Iris pigment epithelial cell (primary cell): ENCODE measurements at regions not wholly inside any gene's neighbourhood (a gene's known extent, or its start where the extent isn't known, plus 50 kb on each side); places are given as distances from the start of the nearest gene placed in this dataset.

ENCODE experiments used
- DNase-seq: peaks from one replicate; pipeline ENCODE4 v3.0.0-alpha.2; 2011; ENCODE audit warnings: low read depth

DNA sequence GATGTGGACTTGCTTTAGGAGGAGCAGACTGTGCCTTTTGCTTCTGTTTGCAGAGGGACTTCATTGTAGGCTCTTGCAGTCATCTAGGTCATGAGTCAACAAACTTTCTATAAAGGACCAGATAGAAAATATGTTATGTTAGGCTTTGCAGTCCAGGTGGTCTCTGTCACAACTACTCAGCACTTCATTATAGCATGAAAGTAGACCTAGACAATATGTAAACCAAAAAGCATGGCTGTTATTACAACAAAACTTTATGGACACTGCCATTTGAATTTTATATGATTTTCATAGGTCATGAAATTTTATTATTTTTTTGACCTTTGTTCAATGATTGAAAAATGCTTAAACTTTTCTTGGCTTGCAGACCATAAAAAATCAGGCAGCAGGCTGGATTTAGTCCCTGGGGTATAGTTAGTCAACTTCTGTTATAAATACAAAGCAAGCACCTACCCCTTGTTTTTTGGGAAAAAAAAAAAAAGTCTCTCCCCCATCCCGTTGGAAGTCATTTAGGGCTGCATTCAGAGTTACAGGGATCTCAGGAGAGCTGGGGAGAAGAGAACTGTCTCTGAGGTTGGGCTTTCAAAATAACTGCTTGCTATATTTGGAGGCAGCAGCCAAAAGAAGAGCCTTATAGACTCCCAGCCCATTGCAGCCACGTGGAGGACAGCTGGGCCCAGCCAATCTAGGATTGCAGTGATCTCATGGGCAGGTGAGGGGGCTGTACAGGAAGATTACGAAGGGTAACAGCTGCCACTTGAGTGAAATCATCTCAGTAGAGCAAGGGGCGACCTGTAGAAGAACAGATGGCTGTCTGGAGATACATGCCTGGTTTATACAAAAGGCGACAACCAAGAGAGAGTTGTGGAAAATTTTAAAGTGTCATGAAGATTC, 136.6 kb upstream of the TNC start:
- no peak for DNase-seq

GRCh38 chr9:115261656-115262081, 143.7 kb upstream of the TNC start:
- no peak for DNase-seq

DNA sequence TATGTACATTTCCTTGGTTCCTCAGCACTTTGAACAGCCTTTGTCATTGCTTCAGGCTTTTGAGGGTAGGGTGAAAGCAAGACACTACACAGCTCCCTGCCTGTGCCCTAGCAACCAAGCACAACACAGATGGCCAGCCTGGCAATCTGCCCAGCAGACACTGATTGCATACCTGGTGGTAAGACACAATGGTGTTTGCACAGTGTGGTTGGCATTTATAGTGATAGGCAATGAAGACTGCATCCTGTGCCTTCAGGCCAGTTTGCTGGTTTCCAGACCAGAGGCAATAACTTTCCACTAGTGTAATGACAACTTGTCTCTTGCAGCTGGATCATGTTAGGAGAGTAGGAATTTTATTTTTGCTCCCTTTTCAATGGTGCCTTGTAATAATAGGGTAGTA, 144.5 kb upstream of the TNC start:
- DNase-seq: peak; percentile 47

DNA sequence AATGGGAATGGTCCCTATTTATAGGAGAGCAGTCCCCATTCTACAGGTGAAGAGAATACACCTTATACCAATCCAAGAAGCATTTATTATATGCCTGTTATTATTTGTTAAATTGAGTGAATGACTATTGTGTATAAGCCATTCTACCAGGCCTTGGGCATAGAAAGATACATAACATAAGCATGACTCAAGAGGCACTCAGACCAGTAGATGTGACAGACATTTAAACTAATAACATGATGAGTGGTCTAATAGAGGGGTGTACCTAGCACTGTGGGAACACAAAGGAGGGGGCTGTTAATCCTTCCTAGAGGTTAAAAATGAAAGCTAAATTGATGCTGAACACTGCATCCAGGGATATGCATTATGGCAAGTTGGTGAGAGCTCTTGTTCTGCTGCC, 145.0 kb upstream of the TNC start:
- no peak for DNase-seq

DNA sequence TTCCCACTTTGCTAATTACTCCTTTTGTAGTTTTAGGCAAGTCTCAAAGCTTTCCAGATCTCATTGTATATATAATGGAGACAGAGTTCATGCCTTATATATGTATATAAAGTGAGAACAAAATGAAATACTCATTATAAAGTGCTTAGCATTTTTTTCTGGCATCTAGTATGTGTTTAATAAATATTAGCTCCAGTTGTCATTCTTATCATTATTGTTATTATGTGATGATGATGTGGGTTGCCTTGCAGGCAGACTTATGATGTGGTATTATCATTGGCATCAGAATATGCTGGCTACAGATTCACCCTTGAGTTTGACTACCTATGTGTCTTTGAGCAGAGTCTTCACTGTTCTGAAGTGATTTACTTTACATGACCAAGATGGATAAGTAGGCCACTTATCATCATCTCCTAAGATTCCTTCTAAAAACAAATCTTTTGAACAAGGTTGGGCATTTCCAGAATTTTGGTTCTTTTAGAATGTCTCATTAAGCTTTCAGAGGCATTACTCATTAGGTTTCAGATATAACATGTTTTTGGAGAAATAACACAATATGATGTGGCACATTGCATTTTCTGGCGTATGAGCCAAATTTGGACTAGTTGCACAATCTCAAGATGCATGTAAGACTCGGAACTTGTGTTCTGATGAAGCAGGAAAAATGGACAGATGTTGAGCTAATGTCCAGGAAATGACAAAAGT, 145.6 kb upstream of the TNC start:
- peak; percentile 33 for DNase-seq

DNA sequence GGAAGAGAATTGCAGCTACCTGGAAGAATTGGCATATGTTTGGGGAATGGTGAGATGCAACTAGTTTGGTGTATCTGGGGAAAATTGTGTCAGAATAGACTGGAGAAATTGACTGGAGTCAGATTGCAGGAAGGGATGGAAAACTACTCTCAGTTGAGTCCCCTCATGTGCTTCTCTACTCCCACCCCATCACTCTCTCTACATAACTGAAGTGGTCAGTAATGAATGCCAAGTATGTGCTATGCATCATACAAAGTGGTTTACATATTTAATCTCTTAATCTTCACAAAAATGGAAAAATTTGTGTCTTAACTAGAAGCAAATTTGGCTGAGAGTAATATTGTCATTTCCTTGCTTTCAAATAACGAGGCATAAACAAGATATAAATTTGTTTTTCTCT, 146.4 kb upstream of the TNC start:
- DNase-seq: peak; percentile 49

DNA sequence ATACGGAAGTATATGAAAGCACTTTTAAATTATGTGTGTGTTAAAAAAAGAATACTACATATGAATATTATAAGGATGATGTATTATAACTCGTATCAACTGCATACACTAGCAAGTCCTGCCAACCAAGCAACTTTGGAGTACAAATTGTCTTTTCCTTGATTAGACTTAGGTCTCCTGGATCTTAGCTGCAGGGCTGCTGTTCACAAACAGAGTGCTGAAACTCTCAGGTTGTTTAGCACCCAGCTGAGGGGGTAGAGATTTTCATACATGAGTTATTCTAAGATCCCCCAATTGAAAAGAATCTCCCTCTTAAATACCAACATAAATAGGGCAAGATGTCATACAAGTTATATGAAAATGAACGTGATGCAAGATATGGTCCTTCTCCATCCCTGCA, 149.8 kb upstream of the TNC start:
- DNase-seq: peak; percentile 41

DNA sequence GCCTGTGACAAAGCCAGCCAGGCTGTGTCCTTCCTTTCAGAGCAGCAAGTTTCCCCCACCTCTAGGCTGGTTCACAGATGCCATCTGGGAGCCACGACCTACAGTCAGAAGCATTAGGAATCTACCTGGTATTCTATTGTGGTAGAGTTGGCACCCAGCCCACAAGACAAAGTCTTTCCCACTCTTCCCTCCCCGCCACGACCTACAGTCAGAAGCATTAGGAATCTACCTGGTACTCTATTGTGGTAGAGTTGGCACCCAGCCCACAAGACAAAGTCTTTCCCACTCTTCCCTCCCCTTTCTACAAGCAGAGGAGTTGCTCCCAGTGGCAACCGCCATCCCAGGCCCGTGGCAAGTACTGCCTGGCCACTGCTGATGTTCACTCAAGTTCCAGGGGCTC, 157.8 kb upstream of the TNC start:
- no peak for DNase-seq

- peak; percentile 8 for DNase-seq
Measured at GRCh38 chr9:115276621-115277020, 158.7 kb upstream of the TNC start.

- no peak for DNase-seq
Measured at GRCh38 chr9:115277301-115277700, 159.3 kb upstream of the TNC start.

GRCh38 chr9:115278326-115279035, 160.5 kb upstream of the TNC start:
- no peak for DNase-seq

DNA sequence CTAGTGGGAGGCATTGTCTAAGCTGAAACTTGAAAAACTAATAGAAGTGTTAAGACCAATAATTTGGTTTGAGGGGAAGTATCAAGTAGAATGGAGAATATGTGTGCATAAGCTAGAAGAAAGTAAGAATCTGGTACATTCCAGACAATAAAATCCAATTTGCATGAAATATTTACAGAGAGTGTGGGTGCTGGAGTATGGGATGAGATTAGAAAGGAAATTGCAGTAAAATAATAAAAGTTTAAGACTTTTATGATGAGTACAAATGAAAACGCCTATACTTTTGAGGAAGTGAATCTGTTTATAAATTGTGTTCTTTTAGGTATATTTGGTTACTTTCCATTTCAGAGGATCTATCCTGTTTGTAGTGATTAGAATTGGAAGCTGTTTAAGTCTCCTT, 165.4 kb upstream of the TNC start:
- DNase-seq: no peak

DNA sequence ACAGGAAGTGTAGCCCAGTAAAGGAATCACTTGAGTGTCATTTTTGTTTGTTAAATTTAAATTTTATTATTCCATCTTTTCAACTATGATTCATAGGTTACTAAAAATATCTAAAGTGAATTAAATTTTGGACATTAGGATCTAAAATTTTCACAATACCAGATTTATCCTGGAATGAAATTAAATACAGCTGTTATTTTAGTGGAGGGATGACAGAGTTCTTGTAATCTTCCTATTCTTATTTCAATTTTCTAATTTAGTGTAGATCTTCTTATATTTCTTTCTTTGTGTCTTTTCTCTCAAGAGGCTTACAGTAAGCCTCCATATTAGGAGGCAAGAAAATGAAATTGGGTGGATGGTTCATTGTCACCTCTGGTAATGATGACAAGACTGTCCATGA, 167.9 kb upstream of the TNC start:
- no peak for DNase-seq

GRCh38 chr9:115286411-115286810, 168.5 kb upstream of the TNC start:
- no peak for DNase-seq

DNA sequence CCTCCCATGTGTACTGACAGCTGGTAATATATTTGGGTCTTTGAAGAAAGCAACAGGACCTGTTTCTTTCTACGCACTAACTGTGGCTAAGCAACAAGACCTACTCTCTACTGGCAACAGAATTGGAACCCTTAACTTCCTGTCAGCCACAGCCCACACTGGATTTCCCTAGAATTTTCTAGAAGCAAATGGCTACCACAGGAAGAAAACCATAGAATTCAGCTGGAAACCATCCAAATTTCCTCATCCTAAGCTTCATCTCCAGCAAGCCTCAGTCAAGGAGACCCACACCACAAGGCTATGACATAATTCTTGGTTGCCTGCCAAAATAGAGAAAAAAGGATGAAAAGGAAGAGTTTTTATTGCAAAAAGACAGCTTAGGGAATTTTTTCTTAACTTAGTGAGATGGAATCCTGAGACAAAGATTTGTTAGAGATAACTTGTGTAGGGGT, 171.8 kb upstream of the TNC start:
- peak; percentile 84 for DNase-seq

GRCh38 chr9:115291841-115292240, 173.9 kb upstream of the TNC start:
- peak; percentile 9 for DNase-seq

DNA sequence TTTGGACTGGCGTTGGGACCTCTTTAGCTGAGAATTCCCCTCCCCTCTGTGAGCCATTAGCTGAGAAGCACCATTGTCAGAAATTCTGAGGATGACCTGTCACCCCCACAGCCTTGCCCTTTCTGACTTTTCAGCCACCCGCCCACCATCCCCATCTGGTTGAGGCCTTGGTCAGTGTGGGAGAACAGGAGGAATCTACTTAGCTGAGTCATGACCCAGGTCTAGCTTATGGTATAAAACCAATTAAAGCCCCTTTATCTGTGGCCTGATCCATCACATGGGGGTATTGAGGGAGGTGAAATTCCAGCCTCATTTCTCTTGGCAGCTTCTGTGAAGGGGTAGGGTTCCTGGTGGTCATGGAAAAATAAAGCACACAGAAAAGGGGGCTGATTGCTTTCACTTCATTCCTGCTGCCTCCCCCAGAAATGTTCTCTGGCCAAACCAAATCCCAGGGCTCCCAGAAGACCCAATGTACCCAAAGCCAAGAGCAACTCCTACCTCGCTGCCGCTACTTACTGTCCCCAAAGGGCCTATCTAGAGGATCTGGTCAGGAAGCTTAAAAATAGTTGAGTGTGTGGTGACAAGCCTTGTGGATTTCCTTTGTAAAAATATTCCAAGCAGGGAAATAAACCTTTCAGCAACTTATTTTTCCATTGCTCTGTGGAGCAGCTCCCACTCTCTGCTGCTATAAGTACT, 174.8 kb upstream of the TNC start:
- no peak for DNase-seq

DNA sequence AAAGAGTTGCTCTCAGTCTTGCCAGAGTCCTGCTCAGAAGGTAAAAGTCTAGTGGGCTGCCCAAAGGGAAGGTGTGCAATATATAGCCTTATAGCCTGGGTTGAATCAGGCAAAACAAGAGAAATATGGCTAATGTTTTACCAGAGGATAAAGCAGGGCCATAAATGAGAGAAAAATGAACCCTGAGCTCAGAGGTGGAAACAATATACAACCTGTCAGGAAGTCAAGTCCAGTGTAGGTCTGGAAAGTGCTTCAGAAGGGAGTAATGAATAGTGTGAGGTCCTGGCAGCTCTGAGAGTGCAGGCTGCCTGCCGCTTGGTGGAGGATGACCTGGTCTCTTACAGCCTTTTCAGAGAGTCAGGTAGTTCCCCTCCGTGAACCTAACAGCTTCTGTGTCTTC, 177.8 kb upstream of the TNC start:
- DNase-seq: no peak

DNA sequence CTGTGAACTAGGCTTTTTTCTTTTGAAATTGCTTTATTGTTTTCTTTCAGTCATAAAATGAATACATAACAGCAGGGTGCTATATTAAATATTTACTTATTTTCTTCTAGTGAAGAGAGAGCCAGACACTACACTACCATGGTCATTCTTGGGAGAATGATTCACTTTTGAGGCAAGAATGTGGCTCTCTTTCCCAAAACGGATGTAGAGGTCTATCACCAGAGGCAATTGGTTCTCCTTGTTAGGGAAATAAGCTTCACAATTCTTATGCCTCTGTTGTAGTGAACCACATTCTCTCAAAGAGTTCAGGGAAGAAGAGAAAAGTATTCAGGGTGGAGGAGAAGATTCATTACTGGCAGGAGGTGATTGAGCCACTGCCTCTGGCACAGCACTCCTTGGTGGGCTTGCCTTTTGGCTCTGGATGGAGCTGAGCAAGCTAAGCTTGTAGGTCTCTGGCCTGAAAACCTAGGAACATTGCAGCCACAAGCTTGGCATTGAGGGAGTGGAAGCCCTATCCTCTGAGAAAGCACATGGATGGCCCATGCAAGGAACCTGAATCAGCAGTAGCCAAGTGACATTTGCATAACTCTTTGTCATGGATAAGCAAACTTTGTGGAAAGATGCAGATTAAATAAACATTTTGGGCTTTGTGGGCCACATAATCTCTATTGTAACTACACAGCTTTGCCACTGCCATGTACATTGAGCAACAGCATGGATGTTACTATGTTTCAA, 179.0 kb upstream of the TNC start:
- DNase-seq: no peak

- DNase-seq: no peak
Measured at GRCh38 chr9:115300116-115300515, 182.2 kb upstream of the TNC start.

- DNase-seq: no peak
Measured at GRCh38 chr9:115300874-115301273, 182.9 kb upstream of the TNC start.
